ENCODE measurements at regions not wholly inside any gene's neighbourhood (a gene's known extent, or its start where the extent isn't known, plus 50 kb on each side); places are given as distances from the start of the nearest gene placed in this dataset.
"Not testable (repeated sequence)": the region's sequence is repeated elsewhere in the genome, so short reads cannot be mapped to it uniquely, and the experiment has no call there.

GRCh38 chr4:170391066-170391740 lies 301.4 kb upstream of the AADAT start:
- peak; percentile 95 for DNase-seq

- DNase-seq: no peak
Measured at GRCh38 chr4:170389411-170389810, 299.7 kb upstream of the AADAT start.

- no peak for DNase-seq
Measured at GRCh38 chr4:170388255-170388654, 298.5 kb upstream of the AADAT start.

GRCh38 chr4:170386971-170387370 lies 297.2 kb upstream of the AADAT start:
- no peak for DNase-seq

- DNase-seq: no peak
Measured at GRCh38 chr4:170386511-170386910, 296.8 kb upstream of the AADAT start.

- peak; percentile 86 for DNase-seq
Measured at GRCh38 chr4:170374770-170375169, 285.0 kb upstream of the AADAT start.

- DNase-seq: no peak
Measured at GRCh38 chr4:170348945-170349344, 259.2 kb upstream of the AADAT start.

- DNase-seq: not testable (repeated sequence)
Measured at GRCh38 chr4:170347191-170347590, 257.4 kb upstream of the AADAT start.

- DNase-seq: no peak
Measured at GRCh38 chr4:170339522-170339921, 249.8 kb upstream of the AADAT start.

GRCh38 chr4:170336238-170336775 lies 246.6 kb upstream of the AADAT start:
- no peak for DNase-seq

- no peak for DNase-seq
Measured at GRCh38 chr4:170325599-170325998, 235.8 kb upstream of the AADAT start.

- DNase-seq: no peak
Measured at GRCh38 chr4:170323623-170324022, 233.9 kb upstream of the AADAT start.

GRCh38 chr4:170307182-170307581 lies 217.4 kb upstream of the AADAT start:
- peak; percentile 46 for DNase-seq

- DNase-seq: no peak
Measured at GRCh38 chr4:170306208-170306607, 216.5 kb upstream of the AADAT start.

- no peak for DNase-seq
Measured at GRCh38 chr4:170305627-170306026, 215.9 kb upstream of the AADAT start.

GRCh38 chr4:170281027-170281426 lies 191.3 kb upstream of the AADAT start:
- peak; percentile 34 for DNase-seq

- no peak for DNase-seq
Measured at GRCh38 chr4:170278460-170278859, 188.7 kb upstream of the AADAT start.

- DNase-seq: no peak
Measured at GRCh38 chr4:170274616-170275015, 184.9 kb upstream of the AADAT start.

GRCh38 chr4:170272959-170273358 lies 183.2 kb upstream of the AADAT start:
- DNase-seq: no peak

- peak; percentile 14 for DNase-seq
Measured at GRCh38 chr4:170271723-170272122, 182.0 kb upstream of the AADAT start.

- no peak for DNase-seq
Measured at GRCh38 chr4:170270628-170271027, 180.9 kb upstream of the AADAT start.

GRCh38 chr4:170269950-170270349 lies 180.2 kb upstream of the AADAT start:
- DNase-seq: no peak

- peak; percentile 97 for DNase-seq
Measured at GRCh38 chr4:170259631-170260153, 169.9 kb upstream of the AADAT start.

- peak; percentile 13 for DNase-seq
Measured at GRCh38 chr4:170256807-170257206, 167.1 kb upstream of the AADAT start.

GRCh38 chr4:170248576-170248975 lies 158.8 kb upstream of the AADAT start:
- no peak for DNase-seq
